ENCODE measurements at regions not wholly inside any gene's neighbourhood (a gene's known extent, or its start where the extent isn't known, plus 50 kb on each side); places are given as distances from the start of the nearest gene placed in this dataset.

- TF ChIP-seq SUZ12 (IDR thresholded peaks at IDR 0.05; ENCODE audit: low read length) (no peak), FOSL1 (IDR thresholded peaks at IDR 0.05; ENCODE audit: insufficient read depth, low read depth, low read length) (no peak), ZNF274 (IDR thresholded peaks at IDR 0.05; ENCODE audit: borderline replicate concordance, extremely low read depth, low read length) (no peak), EGR1 (IDR thresholded peaks at IDR 0.05; ENCODE audit: borderline replicate concordance, low read depth, low read length) (no peak), CHD1 (IDR thresholded peaks at IDR 0.05; ENCODE audit: low read depth, low read length) (no peak), RNF2 (IDR thresholded peaks at IDR 0.05; ENCODE audit: borderline replicate concordance, low read depth, low read length, missing control alignments, poor library complexity, severe bottlenecking) (no peak), CTCF (IDR thresholded peaks at IDR 0.05; ENCODE audit: control extremely low read depth in 1 of 3, insufficient read depth in 1 of 3, low read depth in 1 of 3, low read length in 3 of 3) (no peak)
- FAIRE-seq (no peak), DNase-seq (ENCODE audit: low read depth in 1 of 2, low spot score in 2 of 2) (no peak)
- Histone ChIP-seq H2AK5ac (ENCODE audit: low read depth, low read length) (no peak overlapping the region), H3K4ac (replicated peaks; ENCODE audit: insufficient read length, low read depth, low read length) (no peak overlapping the region), H3K9ac (replicated peaks in 1 of 4; ENCODE audit: extremely low read depth in 1 of 4, low read depth in 3 of 4, low read length in 3 of 4) (no peak overlapping the region), H3K79me2 (ENCODE audit: control insufficient read depth in 1 of 2, insufficient read depth in 2 of 2, low read length in 2 of 2) (no peaks in the 10 kb centered on the region), H3K4me2 (ENCODE audit: insufficient read depth in 1 of 2, low read depth in 2 of 2, low read length in 2 of 2) (no peak overlapping the region), H4K20me1 (replicated peaks in 1 of 2; ENCODE audit: control insufficient read depth in 1 of 2, insufficient read depth in 2 of 2, low read length in 2 of 2) (no peaks in the 10 kb centered on the region), H2BK20ac (ENCODE audit: low read length) (no peak overlapping the region; the same call in 1 of the 2 replicates), H3K56ac (replicated peaks; ENCODE audit: insufficient read length, low read depth, low read length) (no peak overlapping the region), H3K27me3 (replicated peaks in 1 of 4; ENCODE audit: control insufficient read depth in 3 of 4, extremely low read depth in 1 of 4, insufficient read depth in 3 of 4, low read length in 3 of 4) (no peaks in the 10 kb centered on the region), H3K23ac (ENCODE audit: insufficient read length) (no peak overlapping the region), H4K91ac (replicated peaks; ENCODE audit: insufficient read length, low read length) (no peak overlapping the region), H3K14ac (ENCODE audit: insufficient read length) (no peak overlapping the region), H4K5ac (ENCODE audit: insufficient read length, low read depth, low read length) (no peak overlapping the region), H3K23me2 (ENCODE audit: low read depth, low read length) (no peaks in the 10 kb centered on the region; the same call in 1 of the 2 replicates), H3K18ac (ENCODE audit: extremely low read depth, low read length) (no peak overlapping the region), H2BK120ac (replicated peaks; ENCODE audit: low read depth, low read length) (no peak overlapping the region), H3K4me1 (replicated peaks in 1 of 4; ENCODE audit: control insufficient read depth in 3 of 4, insufficient read depth in 4 of 4, low read length in 3 of 4) (no peaks in the 10 kb centered on the region), H4K8ac (ENCODE audit: extremely low read depth, insufficient read depth, low read length) (no peak overlapping the region), H2BK12ac (ENCODE audit: low read depth, low read length) (no peak overlapping the region), H3K36me3 (ENCODE audit: control insufficient read depth in 2 of 4, insufficient read depth in 4 of 4, low read length in 3 of 4) (no peaks in the 10 kb centered on the region), H2BK5ac (ENCODE audit: low read depth, low read length) (no peak overlapping the region), H3K27ac (ENCODE audit: low read depth, low read length) (no peak overlapping the region), H2BK15ac (ENCODE audit: low read length) (no peak overlapping the region), H3K79me1 (ENCODE audit: low read depth, low read length) (no peaks in the 10 kb centered on the region), H3K4me3 (ENCODE audit: extremely low read depth in 1 of 4, insufficient read depth in 2 of 4, low read depth in 3 of 4, low read length in 4 of 4) (no peak overlapping the region), H3K9me3 (ENCODE audit: insufficient read depth in 2 of 2, low read depth in 1 of 2, low read length in 1 of 2) (no peaks in the 10 kb centered on the region; a peak in 1 of 4 replicates), H2AFZ (ENCODE audit: low read length) (peak overlapping the region; percentile 76; the same call in 1 of the 2 replicates)
- ChIA-PET CTCF (ENCODE audit: partially characterized antibody) (no interaction called here), POLR2A (ENCODE audit: partially characterized antibody) (no interaction called here)
- WGBS, 2 experiments (ENCODE audit: extremely low coverage in 1 of 2, insufficient coverage in 1 of 2, insufficient read length in 1 of 2, insufficient replicate concordance in 2 of 2, low coverage in 1 of 2, low lambda C conversion rate in 2 of 2, missing lambda C conversion rate in 1 of 2): 92% methylated on average over 3 of the region's 3 CpGs; no CpG with 5 or more reads in 1 of the 2 experiments
These were observed 900.5 kb downstream of the EPHA3 start for GRCh38 chr3:90007778-90008499.

Data from H1 (cell line).